ENCODE measurements at regions not wholly inside any gene's neighbourhood (a gene's known extent, or its start where the extent isn't known, plus 50 kb on each side); places are given as distances from the start of the nearest gene placed in this dataset.

DNA sequence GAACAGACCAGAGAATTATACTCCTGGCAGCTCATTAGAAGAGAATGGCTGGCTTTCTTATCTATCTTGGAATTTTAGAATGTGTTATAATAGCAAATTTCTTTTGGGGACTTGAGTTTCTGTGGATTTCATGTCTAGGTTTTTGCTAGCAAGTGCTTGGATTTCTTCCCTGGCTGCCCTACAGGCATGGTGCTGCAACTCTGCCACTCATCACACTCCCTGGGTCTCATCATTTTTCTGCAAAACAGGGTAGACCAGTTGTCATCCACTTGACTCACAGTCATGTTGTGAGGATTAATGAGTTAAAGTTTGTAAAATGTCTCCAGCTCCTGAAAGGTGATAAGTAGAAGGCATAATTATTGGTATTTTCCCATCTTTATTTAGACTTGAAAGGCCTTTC lies 60.7 kb upstream of the LCORL start:
- FAIRE-seq, result no peak

DNA sequence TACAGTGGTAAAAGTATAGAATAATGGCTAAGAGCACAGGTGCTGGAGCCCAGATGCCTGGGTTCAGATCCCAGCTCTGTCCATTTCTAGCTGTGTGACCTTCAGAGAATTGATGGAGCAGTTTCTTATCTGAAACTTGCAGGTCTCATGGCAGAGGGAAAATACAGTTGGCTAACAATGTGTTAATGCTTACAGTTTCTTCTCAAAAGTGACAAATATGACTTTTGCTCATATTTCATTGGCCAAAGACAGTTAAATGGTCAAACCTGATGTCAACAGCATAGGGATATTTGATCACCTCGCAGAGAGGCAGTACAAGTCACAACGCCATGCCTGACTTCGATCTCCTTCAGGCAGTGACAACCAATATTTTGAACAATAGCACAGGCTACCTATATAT lies 60.2 kb upstream of the LCORL start:
- FAIRE-seq, result no peak

DNA sequence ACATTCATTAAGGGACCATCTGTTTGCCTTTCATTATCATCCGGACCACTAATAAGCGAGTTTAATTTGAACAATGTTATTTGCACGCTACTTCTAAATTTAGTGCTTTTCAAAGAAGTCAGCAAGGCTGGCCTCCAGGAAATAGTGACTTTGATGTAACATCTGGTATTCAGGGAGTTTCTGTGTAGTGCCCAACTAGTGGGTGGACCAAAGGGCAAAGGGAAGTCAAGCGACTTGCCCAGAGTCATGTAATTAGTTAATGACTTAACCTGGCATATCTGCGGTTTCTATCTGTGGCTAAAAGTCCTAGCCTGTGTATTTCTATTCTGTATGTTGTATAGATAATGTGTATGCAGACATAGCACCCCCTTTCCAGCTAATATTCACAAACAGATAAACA lies 56.3 kb upstream of the LCORL start:
- FAIRE-seq, result no peak

DNA sequence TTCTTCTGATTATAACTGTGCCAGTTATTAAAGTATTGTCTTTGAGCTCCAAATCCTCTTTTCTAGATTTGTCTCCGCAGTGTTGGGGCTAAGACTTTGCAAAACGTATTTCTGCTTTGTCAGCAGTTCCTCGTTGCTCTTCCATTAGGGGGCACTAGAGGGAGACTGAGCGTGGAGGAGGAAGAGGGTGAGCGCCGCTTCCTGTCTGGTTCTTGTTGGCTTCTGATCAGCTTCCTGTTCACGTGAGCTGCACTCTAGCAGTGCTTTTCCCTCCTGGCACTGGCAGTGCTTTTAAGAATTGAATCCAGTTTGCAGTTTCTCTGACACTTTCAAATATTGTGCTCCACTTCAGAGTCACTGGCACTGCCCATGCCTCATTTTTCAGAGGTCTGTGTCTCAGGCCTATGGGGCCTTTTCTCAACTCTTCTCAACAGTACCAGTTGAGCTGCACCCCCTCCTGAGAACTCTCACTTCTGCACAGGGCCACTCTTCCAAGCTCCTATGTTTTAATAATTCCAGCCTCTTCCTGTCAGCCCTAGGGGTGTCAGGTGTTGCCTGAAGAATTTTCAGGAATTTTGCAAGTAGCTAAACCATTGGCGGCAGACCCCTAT lies 54.4 kb upstream of the LCORL start:
- FAIRE-seq, result no peak

DNA sequence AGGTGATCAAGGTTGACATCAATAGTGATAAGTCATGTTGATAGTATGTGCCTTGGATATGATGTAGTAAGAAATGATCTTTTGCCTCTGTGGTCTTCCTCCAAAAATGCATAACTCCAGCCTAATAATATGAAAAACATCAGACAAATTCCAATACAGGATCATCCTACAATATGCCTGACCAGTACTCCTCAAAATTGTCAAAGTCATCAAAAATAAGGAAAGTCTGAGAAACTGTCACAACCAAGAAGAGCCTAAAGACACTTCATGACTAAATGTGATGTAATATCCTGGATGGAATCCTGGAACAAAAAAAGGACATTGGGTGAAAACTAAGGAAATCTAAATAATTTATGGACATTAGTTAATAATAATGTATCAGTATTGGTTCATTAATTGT lies 50.3 kb upstream of the LCORL start:
- FAIRE-seq, result no peak
